Hepatocyte (in vitro differentiated cells): ENCODE measurements at regions not wholly inside any gene's neighbourhood (a gene's known extent, or its start where the extent isn't known, plus 50 kb on each side); places are given as distances from the start of the nearest gene placed in this dataset.

Experiments used
- CTCF ChIP-seq: fragments of 200-600 bp; sonication (generic); IDR thresholded peaks from 2 replicates; pipeline ENCODE4 v1.5.1; 2016; ENCODE audit warnings: antibody characterized with exemption, mild to moderate bottlenecking; ENCODE audit not compliant: poor library complexity
- EZH2 ChIP-seq: fragments of 200-600 bp; sonication (generic); IDR thresholded peaks from 2 replicates; pipeline ENCODE4 v1.6.1; 2016; ENCODE audit warnings: antibody characterized with exemption, mild to moderate bottlenecking, borderline replicate concordance
- EZH2phosphoT487 ChIP-seq: fragments of 200-600 bp; sonication (generic); IDR thresholded peaks from one replicate; pipeline ENCODE4 v1.6.1; 2018; ENCODE audit warnings: antibody characterized with exemption, mild to moderate bottlenecking, low read depth, moderate library complexity; ENCODE audit not compliant: unreplicated experiment, severe bottlenecking

DNA sequence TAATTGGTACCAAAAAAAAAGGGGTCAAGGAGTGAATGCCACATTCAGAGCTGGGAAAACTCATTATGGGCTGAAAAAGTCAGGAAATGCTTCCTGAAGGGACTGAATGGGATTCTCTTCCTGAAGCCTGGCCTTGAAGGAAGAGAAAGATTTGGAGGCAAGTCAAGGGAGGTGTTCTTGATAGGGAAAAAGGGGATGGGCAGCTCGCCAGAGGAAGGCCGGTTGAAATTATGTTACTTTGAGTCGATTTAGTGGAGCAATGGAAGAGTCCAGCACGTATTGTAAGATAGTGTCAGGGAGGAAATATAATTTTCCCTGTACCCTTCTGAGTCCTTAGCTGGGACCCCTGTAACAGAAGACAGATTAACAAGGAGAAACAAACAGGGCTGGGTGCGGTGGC is 94.1 kb upstream of the CALM2 start:
- no peak for TF ChIP-seq EZH2phosphoT487
- TF ChIP-seq CTCF = no peak
- no peak for TF ChIP-seq EZH2
